Naive thymus-derived CD4-positive, alpha-beta T cell (primary cell): ENCODE measurements at regions not wholly inside any gene's neighbourhood (a gene's known extent, or its start where the extent isn't known, plus 50 kb on each side); places are given as distances from the start of the nearest gene placed in this dataset.

Source experiments
- ATAC-seq: fragments of 150-1000 bp; cut with Tn5 transposase; 2 replicates; pipeline ENCODE4 v1.10.0; 2021; ENCODE audit warnings: mild to moderate bottlenecking, moderate library complexity
- CTCF ChIA-PET: fragments of 350-600 bp; sonication (Branson Sonifier 250); formaldehyde crosslinking; loops from one replicate; lab custom pipeline; 2021; ENCODE audit warnings: antibody characterized with exemption; lab: Charles Lee
- POLR2A ChIA-PET: fragments of 350-600 bp; sonication (Branson Sonifier 250); formaldehyde crosslinking; loops from one replicate; lab custom pipeline; 2021; ENCODE audit warnings: antibody characterized with exemption, inconsistent platforms; lab: Charles Lee
- DNase-seq, 9 donors: peaks; one replicate each; pipeline versions ENCODE4 v3.0.0 to v3.0.0-alpha.2; 2020 to 2022; ENCODE audit warnings: mixed read lengths in 1 of 9
- H3K27ac ChIP-seq: one replicate; pipeline ENCODE4 v1.7.0; 2013; ENCODE audit warnings: mild to moderate bottlenecking, low read depth, low read length, moderate library complexity
- H3K27me3 ChIP-seq, 2 donors: one replicate each; pipeline ENCODE4 v1.7.0; 2013; ENCODE audit warnings: low read length in 2 of 2, mild to moderate bottlenecking in 2 of 2, moderate library complexity in 2 of 2; ENCODE audit not compliant: control insufficient read depth in 2 of 2, insufficient read depth in 2 of 2
- H3K36me3 ChIP-seq, 3 experiments: 1 replicate in 2 of 3; 2 replicates in 1 of 3; pipeline ENCODE4 v1.7.0; 2013; ENCODE audit warnings: low read length in 3 of 3, mild to moderate bottlenecking in 3 of 3, moderate library complexity in 1 of 3; ENCODE audit not compliant: insufficient read depth in 3 of 3, control insufficient read depth in 2 of 3
- H3K4me1 ChIP-seq, 2 donors: one replicate each; pipeline ENCODE4 v1.7.0; 2013; ENCODE audit warnings: low read length in 2 of 2, mild to moderate bottlenecking in 2 of 2, moderate library complexity in 1 of 2; ENCODE audit not compliant: control insufficient read depth in 2 of 2, insufficient read depth in 2 of 2
- H3K4me3 ChIP-seq: 2 replicates; pipeline ENCODE4 v1.7.0; 2013; ENCODE audit warnings: mild to moderate bottlenecking, low read length
- H3K9me3 ChIP-seq, 3 experiments: 1 replicate in 2 of 3; 2 replicates in 1 of 3; pipeline ENCODE4 v1.7.0; 2013; ENCODE audit warnings: low read length in 3 of 3; ENCODE audit not compliant: control insufficient read depth in 2 of 3
- H3K27ac Mint-ChIP-seq, 9 donors: one replicate each; pipeline ENCODE4 v1.8.0; 2020 to 2022; ENCODE audit warnings: mixed read lengths in 9 of 9, mild to moderate bottlenecking in 8 of 9, moderate library complexity in 5 of 9, inconsistent platforms in 2 of 9
- H3K27me3 Mint-ChIP-seq, 5 donors: one replicate each; pipeline ENCODE4 v1.8.0; 2021 to 2022; ENCODE audit warnings: mixed read lengths in 5 of 5, mild to moderate bottlenecking in 1 of 5
- H3K36me3 Mint-ChIP-seq, 5 donors: one replicate each; pipeline ENCODE4 v1.8.0; 2020 to 2022; ENCODE audit warnings: mixed read lengths in 5 of 5, mild to moderate bottlenecking in 3 of 5, inconsistent platforms in 1 of 5
- H3K4me1 Mint-ChIP-seq, 7 donors: one replicate each; pipeline ENCODE4 v1.8.0; 2020 to 2022; ENCODE audit warnings: mixed read lengths in 7 of 7, mild to moderate bottlenecking in 3 of 7, inconsistent platforms in 1 of 7
- H3K4me3 Mint-ChIP-seq, 10 donors: one replicate each; pipeline ENCODE4 v1.8.0; 2020 to 2022; ENCODE audit warnings: mild to moderate bottlenecking in 10 of 10, mixed read lengths in 10 of 10, moderate library complexity in 6 of 10, inconsistent platforms in 2 of 10
- H3K9me3 Mint-ChIP-seq, 11 donors: one replicate each; pipeline ENCODE4 v1.8.0; 2020 to 2022; ENCODE audit warnings: mixed read lengths in 11 of 11, mild to moderate bottlenecking in 4 of 11, inconsistent platforms in 1 of 11, moderate library complexity in 1 of 11
- intact Hi-C, 2 donors: fragments of 100-400 bp; cut with micrococcal nuclease; formaldehyde crosslinking; loops; one replicate each; pipeline ENCODE4 v1.15.1; 2023

- POLR2A ChIA-PET, result no interaction called here
- Histone ChIP-seq H3K4me3 (no peak overlapping the region), H3K27me3 (no peaks in the 10 kb centered on the region), H3K36me3 (no peaks in the 10 kb centered on the region), H3K4me1 (no peaks in the 10 kb centered on the region), H3K27ac (no peak overlapping the region), H3K9me3 (no peaks in the 10 kb centered on the region)
- DNase-seq (no peak), ATAC-seq (no peak)
- Mint-ChIP-seq H3K9me3 (peaks cover 0 to 4% (median 0%) of the 10 kb centered on the region in 11 donors), H3K36me3 (no peaks in the 10 kb centered on the region), H3K4me3 (no peak overlapping the region), H3K4me1 (peaks cover 0 to 3% (median 0%) of the 10 kb centered on the region in 7 donors), H3K27ac (no peak overlapping the region), H3K27me3 (no peaks in the 10 kb centered on the region)
- intact Hi-C loops, result no loop called here
- CTCF ChIA-PET, result no interaction called here
Observed at GRCh38 chr9:95649801-95650213, 133.0 kb upstream of the PTCH1 start.

- Mint-ChIP-seq H3K4me3 (no peak overlapping the region), H3K4me1 (peaks cover 0 to 3% (median 0%) of the 10 kb centered on the region in 7 donors), H3K9me3 (peaks cover 0 to 3% (median 0%) of the 10 kb centered on the region in 11 donors), H3K27ac (no peak overlapping the region), H3K36me3 (no peaks in the 10 kb centered on the region), H3K27me3 (no peaks in the 10 kb centered on the region)
- no peaks in the 10 kb centered on the region for H3K4me1 ChIP-seq
- ChIA-PET POLR2A (no interaction called here), CTCF (no interaction called here)
- intact Hi-C loops, result no loop called here
- no peaks in the 10 kb centered on the region for H3K9me3 ChIP-seq
- no peaks in the 10 kb centered on the region for H3K36me3 ChIP-seq
- no peaks in the 10 kb centered on the region for H3K27me3 ChIP-seq
- H3K4me3 ChIP-seq, result no peak overlapping the region
- DNase-seq, result no peak
- no peak for ATAC-seq
- H3K27ac ChIP-seq, result no peak overlapping the region
Observed at GRCh38 chr9:95648225-95648624, 131.5 kb upstream of the PTCH1 start.

- Mint-ChIP-seq H3K4me1 (peaks cover 0 to 3% (median 0%) of the 10 kb centered on the region in 7 donors), H3K36me3 (no peaks in the 10 kb centered on the region), H3K9me3 (peaks cover 0 to 3% (median 0%) of the 10 kb centered on the region in 11 donors), H3K27me3 (peaks cover 0 to 4% (median 0%) of the 10 kb centered on the region in 5 donors), H3K27ac (no peak overlapping the region), H3K4me3 (no peak overlapping the region)
- Histone ChIP-seq H3K27ac (no peak overlapping the region), H3K27me3 (no peaks in the 10 kb centered on the region), H3K9me3 (no peaks in the 10 kb centered on the region), H3K4me3 (no peak overlapping the region), H3K36me3 (no peaks in the 10 kb centered on the region), H3K4me1 (no peaks in the 10 kb centered on the region)
- DNase-seq, result no peak
- intact Hi-C loops, result no loop called here
- ChIA-PET CTCF (no interaction called here), POLR2A (no interaction called here)
- ATAC-seq, result no peak
Observed at GRCh38 chr9:95645992-95646391, 129.2 kb upstream of the PTCH1 start.

- no peak for DNase-seq
- ChIA-PET CTCF (no interaction called here), POLR2A (no interaction called here)
- no peaks in the 10 kb centered on the region for H3K4me1 Mint-ChIP-seq
- H3K27ac ChIP-seq, result no peak overlapping the region
- no peak overlapping the region for H3K27ac Mint-ChIP-seq
- no peaks in the 10 kb centered on the region for H3K36me3 ChIP-seq
- intact Hi-C loops, result no loop called here
- no peak for ATAC-seq
- peaks cover 0 to 4% (median 1%) of the 10 kb centered on the region in 11 donors for H3K9me3 Mint-ChIP-seq
- no peak overlapping the region for H3K4me3 Mint-ChIP-seq
- no peaks in the 10 kb centered on the region for H3K27me3 ChIP-seq
- no peaks in the 10 kb centered on the region for H3K36me3 Mint-ChIP-seq
- H3K4me1 ChIP-seq, result no peaks in the 10 kb centered on the region
- no peaks in the 10 kb centered on the region for H3K9me3 ChIP-seq
- H3K27me3 Mint-ChIP-seq, result peaks cover 0 to 4% (median 0%) of the 10 kb centered on the region in 5 donors
- H3K4me3 ChIP-seq, result no peak overlapping the region
Observed at GRCh38 chr9:95645579-95645978, 128.8 kb upstream of the PTCH1 start.

GRCh38 chr9:95644377-95644776, 127.6 kb upstream of the PTCH1 start:
- Mint-ChIP-seq H3K27ac (no peak overlapping the region), H3K36me3 (no peaks in the 10 kb centered on the region), H3K27me3 (peaks cover 0 to 10% (median 0%) of the 10 kb centered on the region in 5 donors), H3K4me3 (no peak overlapping the region), H3K9me3 (peaks cover 0 to 5% (median 1%) of the 10 kb centered on the region in 11 donors), H3K4me1 (no peaks in the 10 kb centered on the region)
- ChIA-PET CTCF (interaction anchor here (0.5 kb wide), 1 partner anchor 10 kb away, joined by 3 read pairs; no protein-coding TSS in a partner anchor), POLR2A (no interaction called here)
- Histone ChIP-seq H3K27ac (no peak overlapping the region), H3K36me3 (no peaks in the 10 kb centered on the region), H3K27me3 (no peaks in the 10 kb centered on the region), H3K9me3 (no peaks in the 10 kb centered on the region), H3K4me1 (no peaks in the 10 kb centered on the region), H3K4me3 (no peak overlapping the region)
- DNase-seq (no peak), ATAC-seq (no peak)
- intact Hi-C loops, result no loop called here

GRCh38 chr9:95643619-95644018, 126.8 kb upstream of the PTCH1 start:
- no peaks in the 10 kb centered on the region for H3K36me3 Mint-ChIP-seq
- DNase-seq (no peak), ATAC-seq (no peak)
- H3K9me3 Mint-ChIP-seq, result peaks cover 0 to 6% (median 2%) of the 10 kb centered on the region in 11 donors
- POLR2A ChIA-PET, result no interaction called here
- intact Hi-C loops, result no loop called here
- no peak overlapping the region for H3K27ac Mint-ChIP-seq
- Histone ChIP-seq H3K4me1 (no peaks in the 10 kb centered on the region), H3K27me3 (no peaks in the 10 kb centered on the region), H3K4me3 (no peak overlapping the region), H3K36me3 (no peaks in the 10 kb centered on the region), H3K9me3 (no peaks in the 10 kb centered on the region), H3K27ac (no peak overlapping the region)
- peaks cover 0 to 15% (median 4%) of the 10 kb centered on the region in 5 donors for H3K27me3 Mint-ChIP-seq
- CTCF ChIA-PET, result no interaction called here
- no peaks in the 10 kb centered on the region for H3K4me1 Mint-ChIP-seq
- no peak overlapping the region for H3K4me3 Mint-ChIP-seq

- Mint-ChIP-seq H3K27me3 (peaks cover 0 to 25% (median 4%) of the 10 kb centered on the region in 5 donors), H3K27ac (no peak overlapping the region)
- no peak for ATAC-seq
Observed at GRCh38 chr9:95642189-95642588, 125.4 kb upstream of the PTCH1 start.

More at GRCh38 chr9:95642189-95642588, 125.4 kb upstream of the PTCH1 start:
- H3K27ac ChIP-seq, result no peak overlapping the region
- H3K4me3 ChIP-seq, result no peak overlapping the region
- CTCF ChIA-PET, result no interaction called here
- H3K4me3 Mint-ChIP-seq, result no peak overlapping the region
- H3K27me3 ChIP-seq, result peaks cover 0 to 7% of the 10 kb centered on the region in 2 donors
- H3K4me1 ChIP-seq, result no peaks in the 10 kb centered on the region
- POLR2A ChIA-PET, result no interaction called here
- no peaks in the 10 kb centered on the region for H3K9me3 ChIP-seq
- peaks cover 0 to 12% (median 4%) of the 10 kb centered on the region in 11 donors for H3K9me3 Mint-ChIP-seq
- no peaks in the 10 kb centered on the region for H3K4me1 Mint-ChIP-seq
- intact Hi-C loops, result no loop called here
- no peak for DNase-seq
- no peaks in the 10 kb centered on the region for H3K36me3 ChIP-seq
- H3K36me3 Mint-ChIP-seq, result no peaks in the 10 kb centered on the region
